MCF 10A (cell line): ENCODE measurements at regions not wholly inside any gene's neighbourhood (a gene's known extent, or its start where the extent isn't known, plus 50 kb on each side); places are given as distances from the start of the nearest gene placed in this dataset.

Experiments
- BruUV-seq: library from RNA; stranded (reverse); fragments of 400-500 nt; replicated peaks from 2 replicates; lab custom pipeline; 2021; lab: Mats Ljungman, UMichigan
- CTCF ChIA-PET: fragments of 300-600 bp; sonication (Branson Sonifier 250); formaldehyde crosslinking; extraction: SDS; loops from one replicate; lab custom pipeline; 2021; ENCODE audit warnings: antibody characterized with exemption, inconsistent platforms; lab: Yijun Ruan, JAX
- POLR2A ChIA-PET: fragments of 300-600, 350-650 bp; sonication (Branson Sonifier 250); formaldehyde crosslinking; extraction: SDS; loops from one replicate; lab custom pipeline; 2020; ENCODE audit warnings: antibody characterized with exemption, inconsistent platforms; lab: Yijun Ruan, JAX
- DNase-seq: peaks from one replicate; pipeline ENCODE4 v3.0.0-alpha.2; 2018; ENCODE audit not compliant: unreplicated experiment
- H3K27ac Mint-ChIP-seq: one replicate; pipeline ENCODE4 v1.8.0; 2022; ENCODE audit warnings: mild to moderate bottlenecking, low read depth, mixed read lengths; ENCODE audit not compliant: unreplicated experiment
- H3K27me3 Mint-ChIP-seq: one replicate; pipeline ENCODE4 v1.8.0; 2022; ENCODE audit warnings: mixed read lengths; ENCODE audit not compliant: insufficient read depth, unreplicated experiment
- H3K36me3 Mint-ChIP-seq: one replicate; pipeline ENCODE4 v1.8.0; 2022; ENCODE audit warnings: mild to moderate bottlenecking, moderate library complexity, mixed read lengths; ENCODE audit not compliant: insufficient read depth, unreplicated experiment
- H3K4me1 Mint-ChIP-seq: one replicate; pipeline ENCODE4 v1.8.0; 2022; ENCODE audit warnings: mixed read lengths; ENCODE audit not compliant: insufficient read depth, unreplicated experiment
- H3K4me3 Mint-ChIP-seq: one replicate; pipeline ENCODE4 v1.8.0; 2022; ENCODE audit warnings: mild to moderate bottlenecking, moderate library complexity, mixed read lengths; ENCODE audit not compliant: unreplicated experiment
- H3K9me3 Mint-ChIP-seq: one replicate; pipeline ENCODE4 v1.8.0; 2022; ENCODE audit warnings: mixed read lengths; ENCODE audit not compliant: unreplicated experiment
- CTCF ChIP-seq: fragments of 200-600 bp; IDR thresholded peaks from one replicate; pipeline ENCODE4 v1.8.0; 2022; ENCODE audit warnings: antibody characterized with exemption, mild to moderate bottlenecking; ENCODE audit not compliant: unreplicated experiment
- intact Hi-C: fragments of 100-400 bp; cut with micrococcal nuclease; formaldehyde crosslinking; loops from 2 replicates; pipeline ENCODE4 v1.14.1; 2022

GRCh38 chr10:123433539-123433938 lies 232.6 kb upstream of the GPR26 start:
- H3K4me1 Mint-ChIP-seq = no peaks in the 10 kb centered on the region
- H3K4me3 Mint-ChIP-seq = no peak overlapping the region
- ChIA-PET POLR2A (no interaction called here), CTCF (no interaction called here)
- no peak overlapping the region for H3K27ac Mint-ChIP-seq
- H3K36me3 Mint-ChIP-seq = no peaks in the 10 kb centered on the region
- no peaks in the 10 kb centered on the region for H3K9me3 Mint-ChIP-seq
- no peak for TF ChIP-seq CTCF
- no TSS peak for BruUV-seq
- H3K27me3 Mint-ChIP-seq = peaks cover 29% of the 10 kb centered on the region
- no peak for DNase-seq
- intact Hi-C loops = no loop called here

- Mint-ChIP-seq H3K4me1 (no peaks in the 10 kb centered on the region), H3K9me3 (no peaks in the 10 kb centered on the region), H3K4me3 (no peak overlapping the region), H3K27me3 (peaks cover 19% of the 10 kb centered on the region), H3K36me3 (no peaks in the 10 kb centered on the region), H3K27ac (no peak overlapping the region)
- BruUV-seq = no TSS peak
- POLR2A ChIA-PET = no interaction called here
- TF ChIP-seq CTCF = no peak
- DNase-seq = no peak
- intact Hi-C loops = no loop called here
- CTCF ChIA-PET = interaction anchor here (0.7 kb wide), 1 partner anchor 1111 kb away, joined by 4 read pairs; no protein-coding TSS in a partner anchor
Measured at GRCh38 chr10:123434435-123435039, 231.6 kb upstream of the GPR26 start.

- intact Hi-C loops = no loop called here
- Mint-ChIP-seq H3K27me3 (no peaks in the 10 kb centered on the region), H3K4me1 (no peaks in the 10 kb centered on the region), H3K9me3 (no peaks in the 10 kb centered on the region), H3K36me3 (no peaks in the 10 kb centered on the region), H3K27ac (no peak overlapping the region), H3K4me3 (no peak overlapping the region)
- ChIA-PET POLR2A (no interaction called here), CTCF (interaction anchor here (0.9 kb wide), 1 partner anchor 311 kb away, joined by 3 read pairs; no protein-coding TSS in a partner anchor)
- no peak for TF ChIP-seq CTCF
- DNase-seq = no peak
- BruUV-seq = no TSS peak
Measured at GRCh38 chr10:123442901-123443300, 223.3 kb upstream of the GPR26 start.

GRCh38 chr10:123443924-123444323 lies 222.2 kb upstream of the GPR26 start:
- Mint-ChIP-seq H3K36me3 (no peaks in the 10 kb centered on the region), H3K27ac (no peak overlapping the region), H3K27me3 (no peaks in the 10 kb centered on the region), H3K9me3 (no peaks in the 10 kb centered on the region), H3K4me3 (no peak overlapping the region), H3K4me1 (no peaks in the 10 kb centered on the region)
- BruUV-seq = no TSS peak
- CTCF ChIA-PET = interaction anchor here (0.9 kb wide), 1 partner anchor 312 kb away, joined by 3 read pairs; no protein-coding TSS in a partner anchor
- intact Hi-C loops = no loop called here
- POLR2A ChIA-PET = no interaction called here
- TF ChIP-seq CTCF = no peak
- no peak for DNase-seq
